RWPE1 (cell line): ENCODE measurements at regions not wholly inside any gene's neighbourhood (a gene's known extent, or its start where the extent isn't known, plus 50 kb on each side); places are given as distances from the start of the nearest gene placed in this dataset.

Source experiments
- CTCF ChIA-PET: fragments of 350-600 bp; sonication (Branson Sonifier 250); formaldehyde crosslinking; extraction: SDS; loops from one replicate; lab custom pipeline; 2021; lab: Yijun Ruan, JAX
- POLR2A ChIA-PET: fragments of 400-600 bp; formaldehyde crosslinking; extraction: SDS; loops from one replicate; lab custom pipeline; 2020; ENCODE audit warnings: antibody characterized with exemption; ENCODE audit not compliant: low non-redundant PET; lab: Yijun Ruan, JAX
- DNase-seq: peaks from one replicate; pipeline ENCODE4 v3.0.0; 2012; ENCODE audit warnings: low spot score
- H3K27ac ChIP-seq: fragments of 450-650 bp; 2 replicates; pipeline ENCODE4 v1.5.1; 2017
- TF ChIP-seq, protein P1 (sequence below): fragments of 450-650 bp; conservative IDR thresholded peaks from 2 replicates; pipeline ENCODE4 v1.5.1; 2017; ENCODE audit warnings: low read depth, mild to moderate bottlenecking

DNA sequence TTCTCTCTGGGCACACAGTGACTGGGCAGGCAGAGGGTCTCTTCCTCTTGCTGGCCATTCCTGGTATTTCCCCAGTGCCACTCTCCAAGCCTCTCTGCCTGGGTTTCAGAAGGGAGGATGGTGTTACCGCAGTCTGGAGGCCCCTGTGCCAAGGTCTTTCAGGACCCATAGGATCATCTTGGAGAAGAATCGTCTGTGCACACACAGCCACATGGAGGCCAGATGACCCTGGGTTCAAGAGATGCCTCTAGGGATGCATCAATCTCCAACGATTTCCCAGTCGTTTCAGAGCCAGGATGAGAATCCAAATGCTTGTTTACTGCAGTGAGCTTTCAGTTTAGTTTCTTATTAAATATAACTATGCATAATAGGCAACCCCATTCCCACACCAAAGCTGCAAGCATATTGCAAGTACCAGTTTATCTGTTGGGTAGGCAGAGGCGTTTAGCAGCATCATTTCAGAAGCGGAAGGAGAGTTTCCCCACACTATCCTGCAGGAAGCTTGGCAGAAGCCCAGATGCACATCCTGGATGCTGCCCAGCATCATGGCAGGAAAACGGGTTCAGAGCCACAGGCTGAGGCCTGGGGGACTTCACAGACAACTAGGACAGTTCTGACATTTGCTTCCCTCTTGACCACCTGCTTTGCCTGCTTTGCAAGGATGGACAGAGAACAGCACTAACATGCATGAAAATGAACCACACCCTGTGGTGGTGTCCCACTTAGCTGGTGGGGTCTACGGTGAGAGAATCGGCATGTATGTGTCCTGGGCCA, 134.7 kb upstream of the FAM20C start:
- TF ChIP-seq, protein P1, sequence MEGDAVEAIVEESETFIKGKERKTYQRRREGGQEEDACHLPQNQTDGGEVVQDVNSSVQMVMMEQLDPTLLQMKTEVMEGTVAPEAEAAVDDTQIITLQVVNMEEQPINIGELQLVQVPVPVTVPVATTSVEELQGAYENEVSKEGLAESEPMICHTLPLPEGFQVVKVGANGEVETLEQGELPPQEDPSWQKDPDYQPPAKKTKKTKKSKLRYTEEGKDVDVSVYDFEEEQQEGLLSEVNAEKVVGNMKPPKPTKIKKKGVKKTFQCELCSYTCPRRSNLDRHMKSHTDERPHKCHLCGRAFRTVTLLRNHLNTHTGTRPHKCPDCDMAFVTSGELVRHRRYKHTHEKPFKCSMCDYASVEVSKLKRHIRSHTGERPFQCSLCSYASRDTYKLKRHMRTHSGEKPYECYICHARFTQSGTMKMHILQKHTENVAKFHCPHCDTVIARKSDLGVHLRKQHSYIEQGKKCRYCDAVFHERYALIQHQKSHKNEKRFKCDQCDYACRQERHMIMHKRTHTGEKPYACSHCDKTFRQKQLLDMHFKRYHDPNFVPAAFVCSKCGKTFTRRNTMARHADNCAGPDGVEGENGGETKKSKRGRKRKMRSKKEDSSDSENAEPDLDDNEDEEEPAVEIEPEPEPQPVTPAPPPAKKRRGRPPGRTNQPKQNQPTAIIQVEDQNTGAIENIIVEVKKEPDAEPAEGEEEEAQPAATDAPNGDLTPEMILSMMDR, result no peak
- DNase-seq, result no peak
- ChIA-PET POLR2A (no interaction called here), CTCF (interaction anchor here (0.9 kb wide), 1 partner anchor 210 kb away, joined by 3 read pairs; no protein-coding TSS in a partner anchor)
- no peak overlapping the region for H3K27ac ChIP-seq

DNA sequence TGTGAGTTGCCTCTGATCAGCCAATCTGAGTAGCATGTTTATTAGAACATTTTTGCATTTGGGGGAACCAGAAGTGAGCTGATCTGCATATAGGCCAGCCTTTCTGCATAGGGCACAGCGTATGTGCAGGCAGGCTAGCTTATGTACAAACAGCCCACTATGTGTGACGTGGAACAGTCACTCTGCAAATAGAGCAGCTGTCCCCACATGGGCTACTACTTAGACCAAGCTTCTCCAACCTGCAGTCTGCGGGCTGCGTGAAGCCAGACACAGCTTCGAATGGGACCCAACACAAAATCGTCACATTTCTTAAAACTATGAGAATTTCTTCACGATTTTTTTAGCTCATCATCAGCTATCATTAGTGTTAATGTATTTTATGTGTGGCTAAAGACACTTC, 134.1 kb upstream of the FAM20C start:
- no peak overlapping the region for H3K27ac ChIP-seq
- DNase-seq, result no peak
- ChIA-PET CTCF (interaction anchor here (0.9 kb wide), 1 partner anchor 209 kb away, joined by 3 read pairs; no protein-coding TSS in a partner anchor), POLR2A (no interaction called here)
- TF ChIP-seq, protein P1, result no peak

DNA sequence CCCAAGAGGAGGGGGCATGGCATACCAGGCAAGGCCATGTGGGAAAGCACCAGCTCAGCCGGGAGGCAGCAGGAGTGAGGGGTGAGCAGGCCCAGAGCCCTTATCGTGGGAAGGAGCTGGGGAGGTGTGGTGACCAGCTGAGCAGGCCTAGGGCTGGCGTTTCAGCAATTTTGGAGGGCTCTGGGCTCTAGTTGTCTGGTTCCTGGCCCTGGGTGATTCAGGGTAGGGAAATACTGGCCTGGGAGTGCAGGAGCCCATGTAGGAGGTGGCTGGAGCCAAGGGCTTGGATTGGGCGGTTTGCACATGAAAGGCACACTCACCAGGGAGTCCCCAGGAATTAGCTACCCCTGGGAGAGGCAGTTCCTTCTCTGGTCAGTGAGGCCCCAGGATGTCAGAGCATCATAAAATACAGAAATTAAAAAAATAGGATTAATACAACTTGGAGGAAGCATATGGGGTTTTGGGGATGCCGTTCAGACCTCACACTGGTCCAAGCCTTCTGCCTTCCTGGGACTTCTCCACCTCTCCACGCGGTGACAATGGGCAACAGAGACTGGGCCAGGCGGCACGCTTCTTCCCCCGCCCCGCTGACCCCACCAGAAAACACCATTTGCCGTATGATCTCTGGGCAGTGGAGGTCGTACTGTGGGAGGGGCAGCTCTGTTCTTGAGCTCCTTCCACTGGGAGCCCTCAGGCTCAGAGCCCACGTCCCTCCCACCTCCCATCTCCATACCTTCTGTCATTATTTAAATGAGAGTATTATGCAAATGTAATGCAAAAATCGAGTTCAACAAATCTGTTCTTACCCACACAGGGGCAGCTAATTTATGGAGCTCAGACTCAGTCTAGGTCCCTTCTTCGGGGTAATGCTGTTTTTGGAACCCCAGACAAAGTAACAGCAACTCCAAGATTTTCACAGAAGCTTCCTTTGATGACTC, 133.0 kb upstream of the FAM20C start:
- ChIA-PET CTCF (interaction anchor here (0.7 kb wide), 2 partner anchors 33 to 57 kb away, joined by 3 read pairs; no protein-coding TSS in a partner anchor), POLR2A (no interaction called here)
- DNase-seq, result no peak
- TF ChIP-seq, protein P1, result no peak
- H3K27ac ChIP-seq, result no peak overlapping the region

DNA sequence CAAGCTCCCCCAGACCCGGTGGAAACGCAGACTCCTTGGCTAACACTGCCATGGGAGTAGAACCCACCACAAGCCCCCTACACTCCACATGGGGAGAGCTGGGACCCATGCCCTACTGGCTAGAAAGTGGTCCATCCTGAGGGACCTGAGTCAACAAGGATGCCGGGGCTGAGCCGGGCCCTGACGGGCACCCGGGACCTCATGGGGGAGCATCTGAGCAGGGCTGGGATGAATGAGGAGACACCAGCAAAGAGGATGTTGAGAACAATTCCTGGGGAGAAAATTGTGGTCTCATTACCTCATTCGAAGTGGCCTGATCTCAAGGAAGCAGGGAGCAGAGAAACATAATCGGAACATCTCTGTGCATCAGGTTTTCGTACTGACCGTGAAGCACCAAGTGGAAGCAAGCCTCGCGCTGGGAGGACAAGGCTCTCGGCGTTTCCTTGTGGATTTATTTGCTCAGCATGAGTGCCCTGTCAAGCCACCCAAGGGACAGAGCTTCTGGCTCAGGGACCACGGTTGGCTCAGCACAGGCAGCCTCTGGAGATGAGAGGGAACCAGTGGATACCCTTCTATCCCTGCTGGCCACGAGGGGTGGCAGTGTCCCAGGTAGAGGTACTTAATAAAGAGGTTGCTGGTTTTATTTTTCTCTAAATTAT, 132.2 kb upstream of the FAM20C start:
- DNase-seq, result no peak
- H3K27ac ChIP-seq, result no peak overlapping the region
- TF ChIP-seq, protein P1, result no peak
- ChIA-PET POLR2A (no interaction called here), CTCF (interaction anchor here (0.5 to 0.7 kb wide), 2 partner anchors 34 to 57 kb away, joined by 3 read pairs; no protein-coding TSS in a partner anchor)

DNA sequence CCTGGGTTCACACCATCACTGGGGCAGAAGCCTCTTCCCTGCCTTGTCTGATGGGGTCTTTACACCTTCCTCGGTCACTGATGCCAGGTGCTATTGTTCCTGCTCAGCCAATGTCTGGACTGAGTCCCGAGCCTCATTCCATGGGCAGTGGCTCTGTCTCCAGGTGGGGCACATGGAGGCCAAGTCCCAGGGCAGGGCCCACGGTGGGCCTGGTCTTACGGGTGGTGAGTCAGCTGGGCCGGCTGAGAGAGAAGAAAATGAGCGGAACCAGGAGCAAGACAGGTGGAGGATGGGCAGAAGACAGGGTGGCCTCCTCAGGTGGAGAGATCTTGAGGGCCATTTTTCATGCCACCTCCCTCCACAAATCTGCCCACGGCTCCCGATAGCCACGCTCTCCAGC, 131.7 kb upstream of the FAM20C start:
- TF ChIP-seq, protein P1, result no peak
- POLR2A ChIA-PET, result no interaction called here
- CTCF ChIA-PET, result interaction anchor here (0.5 kb wide), 1 partner anchor 33 kb away, joined by 3 read pairs; no protein-coding TSS in a partner anchor
- DNase-seq, result no peak
- H3K27ac ChIP-seq, result no peak overlapping the region

DNA sequence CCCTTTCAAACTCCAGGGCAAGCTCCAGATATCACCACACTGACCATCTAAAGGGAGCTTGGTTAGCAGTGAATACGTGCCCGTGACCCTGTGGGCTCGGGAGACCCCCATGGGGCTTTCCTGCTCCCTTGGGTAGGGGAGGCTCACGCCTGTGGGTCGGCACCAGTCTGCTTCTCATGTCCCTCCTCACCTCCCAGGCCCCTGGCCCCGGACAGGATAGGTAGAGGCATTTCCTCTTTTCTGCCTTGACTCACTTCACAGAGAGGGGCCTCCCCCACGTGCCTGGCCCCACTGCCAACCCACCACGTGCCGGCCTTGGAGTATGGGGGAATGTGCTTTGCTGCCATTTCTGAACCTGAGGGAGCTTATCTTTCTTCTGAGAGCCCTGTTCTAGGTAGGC, 131.3 kb upstream of the FAM20C start:
- TF ChIP-seq, protein P1, result no peak
- H3K27ac ChIP-seq, result no peak overlapping the region
- POLR2A ChIA-PET, result no interaction called here
- CTCF ChIA-PET, result no interaction called here
- no peak for DNase-seq
